ENCODE measurements at regions not wholly inside any gene's neighbourhood (a gene's known extent, or its start where the extent isn't known, plus 50 kb on each side); places are given as distances from the start of the nearest gene placed in this dataset.

DNA sequence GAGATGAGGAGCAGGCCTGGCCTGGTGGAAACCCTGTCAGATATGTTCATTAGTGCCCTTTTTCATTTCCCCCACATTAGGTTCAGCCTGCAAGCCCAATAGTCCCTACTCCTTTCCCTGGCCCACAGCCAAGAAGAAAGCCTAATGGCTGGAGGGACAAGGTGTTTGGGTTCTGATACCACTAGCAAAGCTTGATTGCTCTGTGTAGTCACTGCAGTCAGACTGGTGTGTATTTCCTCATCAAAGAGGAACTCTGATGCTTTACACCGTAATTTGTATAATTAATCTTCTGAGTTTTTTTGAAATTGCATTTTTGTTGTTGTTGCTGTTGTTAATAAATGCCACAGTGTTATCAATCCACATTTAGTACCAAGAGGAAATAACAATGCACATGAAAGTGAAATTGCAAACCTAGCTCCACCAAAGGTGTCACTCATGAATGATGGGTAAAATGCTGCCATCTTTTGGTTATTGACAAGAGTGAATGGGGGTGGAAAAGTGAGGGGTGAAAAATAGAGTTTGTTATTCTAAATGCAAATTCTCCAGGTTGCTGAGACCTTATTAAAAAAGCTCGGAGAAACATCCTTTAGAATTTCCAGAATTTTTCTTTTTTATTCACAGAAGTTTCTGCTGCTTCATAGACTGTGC is 320.2 kb upstream of the POU3F2 start:
- no peak overlapping the region for H3K27ac ChIP-seq
- TF ChIP-seq, protein P1, sequence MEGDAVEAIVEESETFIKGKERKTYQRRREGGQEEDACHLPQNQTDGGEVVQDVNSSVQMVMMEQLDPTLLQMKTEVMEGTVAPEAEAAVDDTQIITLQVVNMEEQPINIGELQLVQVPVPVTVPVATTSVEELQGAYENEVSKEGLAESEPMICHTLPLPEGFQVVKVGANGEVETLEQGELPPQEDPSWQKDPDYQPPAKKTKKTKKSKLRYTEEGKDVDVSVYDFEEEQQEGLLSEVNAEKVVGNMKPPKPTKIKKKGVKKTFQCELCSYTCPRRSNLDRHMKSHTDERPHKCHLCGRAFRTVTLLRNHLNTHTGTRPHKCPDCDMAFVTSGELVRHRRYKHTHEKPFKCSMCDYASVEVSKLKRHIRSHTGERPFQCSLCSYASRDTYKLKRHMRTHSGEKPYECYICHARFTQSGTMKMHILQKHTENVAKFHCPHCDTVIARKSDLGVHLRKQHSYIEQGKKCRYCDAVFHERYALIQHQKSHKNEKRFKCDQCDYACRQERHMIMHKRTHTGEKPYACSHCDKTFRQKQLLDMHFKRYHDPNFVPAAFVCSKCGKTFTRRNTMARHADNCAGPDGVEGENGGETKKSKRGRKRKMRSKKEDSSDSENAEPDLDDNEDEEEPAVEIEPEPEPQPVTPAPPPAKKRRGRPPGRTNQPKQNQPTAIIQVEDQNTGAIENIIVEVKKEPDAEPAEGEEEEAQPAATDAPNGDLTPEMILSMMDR (conservative IDR thresholded peaks at IDR 0.05), result peak; percentile 11; the same call in 1 of the 2 replicates

DNA sequence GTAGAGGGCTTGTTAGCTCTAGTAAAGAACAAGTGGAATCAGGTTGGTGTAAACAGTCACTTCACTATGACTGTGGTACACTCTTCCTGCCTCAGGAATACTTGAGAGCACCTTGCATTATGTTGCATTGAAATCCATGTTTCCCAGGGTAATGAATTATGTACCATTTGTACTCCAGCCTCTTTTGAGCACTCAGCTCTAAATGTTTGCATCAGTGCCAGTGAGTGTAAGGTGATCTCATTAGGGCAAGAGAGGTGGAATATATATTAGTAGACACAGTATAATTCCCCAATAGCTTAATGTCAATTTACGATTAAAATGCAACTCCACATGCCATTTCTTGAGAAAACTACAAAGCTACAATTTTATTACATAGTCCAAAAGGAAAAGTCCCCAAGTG is 319.6 kb upstream of the POU3F2 start:
- TF ChIP-seq, protein P1 (conservative IDR thresholded peaks at IDR 0.05), result no peak
- no peak overlapping the region for H3K27ac ChIP-seq

DNA sequence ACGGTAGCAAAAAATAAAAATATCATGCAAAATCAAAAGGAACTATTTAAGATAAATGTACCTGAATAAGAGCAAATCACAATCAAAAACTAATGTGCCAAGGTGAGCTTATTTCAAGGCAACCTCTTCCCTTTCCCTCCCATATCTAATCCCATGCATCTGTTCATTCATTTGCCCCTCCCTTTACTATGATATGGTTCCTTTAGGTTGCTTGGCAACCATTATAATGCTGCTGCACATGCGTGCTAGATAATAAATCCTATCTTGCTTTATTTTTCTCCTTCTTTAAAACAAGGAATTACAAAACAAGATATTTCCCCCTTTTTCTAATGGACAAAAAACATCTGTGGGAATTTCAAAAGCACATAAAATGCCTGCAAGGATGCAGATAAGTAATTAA is 318.2 kb upstream of the POU3F2 start:
- H3K27ac ChIP-seq, result no peak overlapping the region
- TF ChIP-seq, protein P1 (conservative IDR thresholded peaks at IDR 0.05), result no peak

DNA sequence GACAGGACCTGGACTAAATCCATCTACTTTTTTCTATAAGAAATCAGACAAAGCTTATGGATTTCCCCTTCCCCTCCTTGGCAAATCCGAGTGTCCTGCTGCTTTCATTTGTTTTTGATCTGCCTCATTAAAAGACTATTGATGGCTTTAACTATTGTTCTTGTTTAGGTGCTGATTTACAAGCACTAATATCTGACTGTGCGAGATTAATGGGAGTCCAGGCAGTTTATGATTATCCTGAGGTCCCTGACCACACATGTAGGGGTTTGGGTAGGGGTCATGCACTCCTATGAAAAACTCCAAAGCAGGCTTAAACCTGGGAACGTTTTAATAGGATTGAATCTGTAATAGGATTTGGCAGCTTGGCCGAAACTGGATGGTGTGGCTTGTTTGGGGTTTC is 317.5 kb upstream of the POU3F2 start:
- TF ChIP-seq, protein P1 (conservative IDR thresholded peaks at IDR 0.05), result no peak
- no peak overlapping the region for H3K27ac ChIP-seq

DNA sequence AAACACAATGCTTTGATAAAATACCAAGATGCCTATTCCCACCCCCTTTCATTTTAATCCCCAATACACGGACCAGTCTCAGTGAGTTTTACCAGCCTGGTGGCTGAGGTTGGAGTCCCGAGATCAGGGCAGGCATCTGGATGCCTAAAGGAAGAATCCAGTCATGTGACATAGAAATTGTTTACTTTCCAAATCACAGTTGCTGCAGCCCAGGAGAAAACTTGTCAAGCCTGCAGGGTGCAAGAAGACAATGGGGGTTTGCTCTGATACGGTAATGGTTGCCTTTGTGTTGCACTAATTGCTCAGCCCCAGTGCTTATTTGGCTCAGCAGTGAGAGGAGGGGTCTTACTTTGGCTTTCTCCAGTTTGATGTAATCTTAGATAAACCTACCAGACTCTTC is 308.5 kb upstream of the POU3F2 start:
- TF ChIP-seq, protein P1 (conservative IDR thresholded peaks at IDR 0.05), result no peak
- no peak overlapping the region for H3K27ac ChIP-seq

DNA sequence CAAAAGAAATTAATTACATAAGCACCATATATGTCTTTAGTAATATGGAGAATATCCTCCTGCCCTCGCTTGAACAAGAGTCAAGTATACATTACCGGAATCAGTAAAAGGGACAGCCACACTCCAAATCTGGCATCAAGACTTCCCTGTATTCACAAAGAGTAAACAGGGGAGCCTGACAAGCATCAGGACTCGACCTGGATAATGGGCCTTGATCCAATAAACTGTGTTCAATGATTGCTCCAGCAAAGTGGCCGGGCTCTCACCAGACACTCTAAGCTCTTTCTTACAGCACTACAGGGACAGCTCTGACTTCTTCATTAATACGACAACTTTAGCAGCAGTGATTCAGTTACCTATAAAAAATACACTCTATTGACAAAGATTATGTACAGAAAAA is 307.9 kb upstream of the POU3F2 start:
- TF ChIP-seq, protein P1 (conservative IDR thresholded peaks at IDR 0.05), result no peak

DNA sequence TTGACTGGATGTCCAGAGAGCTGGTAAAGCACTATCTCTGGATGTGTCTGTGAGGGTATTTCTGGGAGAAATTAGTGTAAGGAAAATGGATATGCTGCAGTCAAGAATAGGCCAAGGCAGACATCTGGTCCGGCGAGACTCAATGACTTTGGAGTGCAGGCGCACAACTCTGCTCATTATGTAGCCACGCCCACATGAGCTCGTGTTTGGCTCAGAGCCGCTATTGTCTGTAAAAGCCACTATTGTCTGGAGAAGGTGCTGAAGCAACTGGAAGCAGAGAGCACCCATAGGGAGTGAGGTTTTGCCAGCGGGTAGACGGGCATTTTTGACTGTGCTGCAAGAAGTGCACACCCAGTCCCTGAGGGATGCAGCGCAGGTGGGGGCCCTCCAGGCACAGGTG is 305.0 kb upstream of the POU3F2 start:
- TF ChIP-seq, protein P1 (conservative IDR thresholded peaks at IDR 0.05), result no peak

More for the DNA sequence above, 307.9 kb upstream of the POU3F2 start:
- H3K27ac ChIP-seq, result no peak overlapping the region

More for the DNA sequence above, 305.0 kb upstream of the POU3F2 start:
- no peak overlapping the region for H3K27ac ChIP-seq
